OCI-M1 (cell line): ENCODE measurements at regions not wholly inside any gene's neighbourhood (a gene's known extent, or its start where the extent isn't known, plus 50 kb on each side); places are given as distances from the start of the nearest gene placed in this dataset.

Experiments used
- DNase-seq: peaks from one replicate; lab custom pipeline; 2025; lab: John Stamatoyannopoulos, UW

- DNase-seq: no peak
Measured at GRCh38 chr2:22238967-22239366, 1115.2 kb downstream of the TDRD15 start.

GRCh38 chr2:22247466-22247865 is 1123.7 kb downstream of the TDRD15 start:
- DNase-seq: no peak

- DNase-seq: no peak
Measured at GRCh38 chr2:22248851-22249250, 1125.1 kb downstream of the TDRD15 start.

GRCh38 chr2:22253171-22253570 is 1129.4 kb downstream of the TDRD15 start:
- DNase-seq: no peak

DNA sequence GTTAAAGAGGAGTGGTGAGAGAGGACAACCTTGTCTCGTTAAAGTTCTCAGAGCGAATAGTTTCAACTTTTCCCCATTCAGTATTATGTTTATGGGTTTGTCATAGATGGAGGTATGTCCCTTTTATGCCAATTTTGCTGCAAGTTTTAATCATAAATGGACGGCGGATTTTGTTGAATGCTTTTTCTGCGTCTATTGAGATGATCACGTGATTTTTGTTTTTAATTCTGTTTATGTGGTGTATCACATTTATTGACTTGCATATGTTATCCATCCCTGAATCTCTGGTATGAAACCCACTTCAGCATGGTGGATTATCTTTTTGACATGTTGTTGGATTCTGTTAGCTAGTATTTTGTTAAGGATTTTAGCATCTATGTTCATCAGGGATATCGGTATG is 1123.8 kb upstream of the KLHL29 start:
- DNase-seq: no peak

DNA sequence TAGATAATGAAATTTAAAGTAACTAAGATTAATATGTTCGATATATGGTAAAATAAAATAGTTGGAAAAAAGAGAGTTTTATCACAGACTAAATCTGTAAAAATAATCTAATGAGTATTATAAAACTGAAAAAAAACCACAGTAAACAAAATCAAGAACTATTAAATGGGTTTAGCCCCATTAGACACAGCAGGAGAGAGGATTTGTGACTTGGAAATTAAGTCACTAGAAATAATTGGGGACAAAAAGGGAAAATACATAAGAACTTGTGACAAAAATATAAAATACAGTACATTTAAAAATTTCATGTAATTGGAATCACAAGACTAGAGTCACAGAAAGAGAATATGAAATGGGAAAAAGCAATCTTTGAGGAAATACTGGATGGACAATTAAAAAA is 1114.6 kb upstream of the KLHL29 start:
- DNase-seq: no peak

- DNase-seq: peak; percentile 15
Measured at GRCh38 chr2:22273853-22274252, 1111.1 kb upstream of the KLHL29 start.

- no peak for DNase-seq
Measured at GRCh38 chr2:22274661-22275060, 1110.3 kb upstream of the KLHL29 start.

DNA sequence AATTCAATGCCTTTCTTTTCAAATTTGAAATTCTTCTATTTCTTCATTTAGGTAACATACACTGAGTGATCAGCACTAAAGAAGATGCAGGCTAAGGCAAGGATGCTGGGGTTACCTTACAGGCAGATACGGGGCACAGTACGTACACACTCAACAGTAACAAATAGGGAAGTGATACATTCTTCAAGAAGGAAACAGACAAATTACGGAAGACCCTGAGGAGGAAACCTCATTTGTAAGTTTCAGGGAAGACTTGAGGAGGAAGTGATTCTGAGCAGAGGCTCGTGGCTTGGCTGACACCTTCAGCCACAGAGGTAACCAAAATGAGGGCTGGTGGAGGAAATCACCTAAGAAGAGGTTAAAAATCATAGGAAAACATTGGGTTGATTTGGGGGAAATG is 1108.3 kb upstream of the KLHL29 start:
- no peak for DNase-seq

DNA sequence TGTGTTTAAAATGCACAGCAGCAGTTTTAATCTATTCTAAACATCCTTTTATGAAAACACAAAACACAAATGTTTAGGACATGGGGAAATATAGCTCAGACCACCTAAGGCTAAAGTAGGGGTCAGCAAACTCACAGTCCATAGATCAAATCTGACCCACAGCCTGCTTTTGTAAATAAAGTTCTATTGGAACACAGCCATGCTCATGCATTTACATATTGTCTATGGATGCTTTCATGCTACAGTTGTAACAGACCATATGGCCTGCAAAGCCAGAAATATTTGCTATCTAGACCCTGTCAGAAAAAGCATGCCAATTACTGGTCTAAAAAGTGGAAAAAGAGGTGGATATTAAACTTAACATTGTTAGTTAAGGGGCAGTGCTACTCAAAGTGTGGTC is 1105.4 kb upstream of the KLHL29 start:
- DNase-seq: no peak

GRCh38 chr2:22281033-22281432 is 1103.9 kb upstream of the KLHL29 start:
- DNase-seq: no peak

DNA sequence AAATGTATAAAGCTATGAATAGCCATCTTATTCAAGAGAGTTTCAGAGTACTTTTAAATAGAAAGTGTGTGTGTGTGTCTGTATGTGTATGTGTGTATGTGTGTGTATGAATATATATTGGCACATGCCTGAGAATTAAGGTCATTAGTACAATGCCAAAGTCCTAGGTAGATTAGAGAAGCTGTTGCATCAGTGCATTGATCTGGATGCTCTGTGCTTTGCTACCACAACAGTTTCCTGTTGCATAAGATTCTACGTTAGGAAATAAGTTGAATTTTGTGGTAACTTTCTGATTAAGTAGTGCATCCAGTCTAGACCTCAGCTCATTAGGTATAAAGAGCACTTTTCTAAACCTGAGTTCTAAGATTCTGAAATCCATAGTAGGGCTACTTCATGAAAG is 1102.8 kb upstream of the KLHL29 start:
- no peak for DNase-seq

- DNase-seq: no peak
Measured at GRCh38 chr2:22282916-22283315, 1102.1 kb upstream of the KLHL29 start.

- no peak for DNase-seq
Measured at GRCh38 chr2:22283436-22283835, 1101.5 kb upstream of the KLHL29 start.

DNA sequence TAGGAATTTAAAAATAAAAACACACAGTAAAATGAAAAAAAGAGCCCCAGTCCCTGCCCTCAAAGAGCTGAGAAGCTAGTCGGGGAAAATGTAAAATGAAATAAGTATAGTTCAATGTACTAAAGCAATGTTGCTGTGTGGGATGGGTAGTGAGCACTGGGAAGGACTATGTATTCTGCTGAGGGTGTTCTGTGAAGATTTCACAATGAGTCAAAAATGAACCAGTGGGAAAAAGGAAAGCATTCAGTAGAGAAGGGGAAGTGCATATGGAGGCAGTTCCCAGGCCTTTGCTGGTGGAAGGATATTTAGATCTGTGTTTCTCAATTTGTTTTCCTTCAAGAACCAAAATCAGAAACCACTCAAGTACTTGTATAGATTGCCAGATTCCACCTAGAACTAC is 1094.7 kb upstream of the KLHL29 start:
- DNase-seq: no peak

DNA sequence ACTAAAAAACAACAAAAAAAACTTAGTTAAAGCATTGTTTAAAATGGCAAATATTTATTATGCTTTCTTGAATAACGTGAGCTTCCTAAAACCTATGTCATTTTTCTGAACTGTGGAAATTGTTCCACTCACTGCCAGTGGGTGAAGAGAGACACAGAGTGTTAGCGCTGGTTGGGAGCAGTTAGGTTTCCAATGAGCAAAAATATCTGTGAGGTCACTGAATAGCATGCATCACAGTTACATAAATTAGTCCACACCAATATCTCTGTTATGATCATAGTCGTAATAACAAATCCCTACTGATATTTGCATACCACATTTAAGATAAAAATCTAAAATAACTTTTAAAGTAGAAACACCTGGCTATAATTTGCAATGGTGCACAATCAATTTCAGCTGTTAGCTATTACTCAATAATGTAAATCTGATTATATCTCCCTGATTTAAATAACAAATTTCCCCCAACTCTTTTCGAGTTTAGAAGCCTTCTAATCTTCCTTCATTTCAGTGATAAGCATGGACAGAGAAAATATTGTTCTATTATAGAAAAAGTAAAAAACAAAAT is 1094.0 kb upstream of the KLHL29 start:
- DNase-seq: no peak

DNA sequence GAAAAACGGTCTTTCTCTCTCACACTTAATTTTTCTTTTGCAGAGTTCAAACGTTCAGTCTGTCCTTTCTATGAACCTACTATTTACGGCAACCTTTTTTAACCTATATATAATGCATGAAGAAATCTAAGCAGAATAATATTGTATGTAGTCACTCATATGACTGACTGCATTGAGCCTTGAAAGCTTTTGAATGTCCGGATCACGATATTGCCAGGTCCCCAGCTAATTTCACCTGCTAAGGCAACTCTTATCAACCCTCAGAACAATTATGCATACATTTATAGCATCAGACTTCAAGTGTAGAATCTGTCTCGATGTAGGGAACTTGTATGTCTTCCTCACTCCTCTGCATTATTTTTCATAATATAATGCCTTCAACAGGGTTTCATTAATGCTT is 1083.8 kb upstream of the KLHL29 start:
- DNase-seq: no peak

- no peak for DNase-seq
Measured at GRCh38 chr2:22326250-22326649, 1058.7 kb upstream of the KLHL29 start.

DNA sequence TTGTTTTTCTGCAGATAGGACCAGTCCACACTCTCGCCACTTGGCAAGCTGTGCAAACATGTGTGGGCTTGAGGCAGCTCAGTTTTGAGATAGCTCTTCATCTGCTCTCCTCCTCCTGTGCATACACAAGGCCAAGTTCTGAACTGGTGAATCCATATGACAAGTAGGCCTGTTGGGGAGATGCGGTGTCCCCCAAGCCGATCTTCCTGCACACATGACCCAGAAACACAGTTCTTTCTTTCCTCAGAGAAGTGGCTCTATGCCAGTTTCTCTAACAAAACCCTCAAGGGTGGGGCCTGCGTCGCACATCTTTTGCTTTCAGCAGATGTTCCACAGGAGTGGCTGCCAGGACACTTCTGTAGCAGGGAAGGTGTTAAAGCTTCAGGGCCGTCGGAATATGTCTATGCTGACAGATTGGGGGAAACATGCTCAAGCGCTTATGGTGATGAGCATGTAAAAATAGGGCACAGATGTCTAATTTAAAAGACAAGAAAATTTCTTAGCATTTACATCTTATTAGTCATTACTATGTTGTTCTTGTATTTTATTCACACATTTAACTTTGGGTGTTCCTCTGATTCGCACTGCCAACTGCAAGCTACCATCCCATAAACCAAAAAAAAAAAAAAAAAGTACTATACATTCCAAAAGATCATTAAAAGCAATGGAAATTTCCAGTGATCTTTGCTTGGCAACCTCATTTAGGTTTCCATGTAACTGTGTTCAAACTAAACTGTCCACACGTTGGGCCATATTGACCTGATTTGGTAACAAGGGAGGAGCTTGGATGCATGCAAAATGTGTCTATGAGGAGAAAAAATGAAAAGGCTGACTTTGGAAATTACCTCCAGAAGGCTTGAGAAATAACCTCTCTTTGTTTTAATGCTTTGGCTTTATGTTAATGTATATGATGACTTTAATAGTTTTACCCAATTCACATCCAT is 1055.5 kb upstream of the KLHL29 start:
- no peak for DNase-seq

- no peak for DNase-seq
Measured at GRCh38 chr2:22336414-22336813, 1048.6 kb upstream of the KLHL29 start.

DNA sequence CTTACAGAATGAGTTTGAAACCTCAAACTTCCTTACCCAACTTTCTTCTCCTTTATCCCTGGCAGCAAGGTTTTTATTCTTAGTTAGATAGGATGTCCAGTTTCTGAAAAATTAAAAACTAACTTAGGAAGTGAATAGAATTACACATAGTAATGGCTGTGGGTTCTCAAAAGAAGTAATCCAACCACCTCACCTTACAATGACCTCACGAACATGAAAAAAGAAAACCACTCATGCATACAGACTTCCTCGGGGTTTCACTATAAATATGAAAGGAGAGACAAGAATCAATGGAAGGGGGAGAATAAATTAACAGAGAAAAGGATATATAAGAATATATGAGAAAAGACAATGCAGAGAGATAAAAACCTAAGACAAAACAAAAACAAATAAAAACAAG is 1044.3 kb upstream of the KLHL29 start:
- DNase-seq: no peak

- DNase-seq: no peak
Measured at GRCh38 chr2:22347306-22347705, 1037.7 kb upstream of the KLHL29 start.

- no peak for DNase-seq
Measured at GRCh38 chr2:22350621-22351020, 1034.4 kb upstream of the KLHL29 start.
